ENCODE measurements at regions not wholly inside any gene's neighbourhood (a gene's known extent, or its start where the extent isn't known, plus 50 kb on each side); places are given as distances from the start of the nearest gene placed in this dataset.
A peak's percentile ranks its signal among the peaks of the same experiment; 100 is the strongest.

GRCh38 chr2:237230355-237230754 lies 144.7 kb downstream of the COPS8 start:
- H3K9me3 ChIP-seq = no peaks in the 10 kb centered on the region
- TF ChIP-seq, protein P1, sequence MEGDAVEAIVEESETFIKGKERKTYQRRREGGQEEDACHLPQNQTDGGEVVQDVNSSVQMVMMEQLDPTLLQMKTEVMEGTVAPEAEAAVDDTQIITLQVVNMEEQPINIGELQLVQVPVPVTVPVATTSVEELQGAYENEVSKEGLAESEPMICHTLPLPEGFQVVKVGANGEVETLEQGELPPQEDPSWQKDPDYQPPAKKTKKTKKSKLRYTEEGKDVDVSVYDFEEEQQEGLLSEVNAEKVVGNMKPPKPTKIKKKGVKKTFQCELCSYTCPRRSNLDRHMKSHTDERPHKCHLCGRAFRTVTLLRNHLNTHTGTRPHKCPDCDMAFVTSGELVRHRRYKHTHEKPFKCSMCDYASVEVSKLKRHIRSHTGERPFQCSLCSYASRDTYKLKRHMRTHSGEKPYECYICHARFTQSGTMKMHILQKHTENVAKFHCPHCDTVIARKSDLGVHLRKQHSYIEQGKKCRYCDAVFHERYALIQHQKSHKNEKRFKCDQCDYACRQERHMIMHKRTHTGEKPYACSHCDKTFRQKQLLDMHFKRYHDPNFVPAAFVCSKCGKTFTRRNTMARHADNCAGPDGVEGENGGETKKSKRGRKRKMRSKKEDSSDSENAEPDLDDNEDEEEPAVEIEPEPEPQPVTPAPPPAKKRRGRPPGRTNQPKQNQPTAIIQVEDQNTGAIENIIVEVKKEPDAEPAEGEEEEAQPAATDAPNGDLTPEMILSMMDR (IDR thresholded peaks at IDR 0.05) = no peak
- 94 to 97% methylated on average over 3 of the region's 3 CpGs for WGBS, 2 donors
- intact Hi-C loops (cut with DNase I) = no loop called here
- no peak overlapping the region for H3K27ac ChIP-seq
- DNase-seq (no peak), FAIRE-seq (no peak), ATAC-seq (no peak)
- H3K4me3 ChIP-seq = no peak overlapping the region
- peaks cover 0 to 2% (median 0%) of the 10 kb centered on the region in 3 donors for H3K4me1 ChIP-seq
- H3K36me3 ChIP-seq = no peaks in the 10 kb centered on the region
- H3K27me3 ChIP-seq = no peaks in the 10 kb centered on the region

GRCh38 chr2:237231593-237231992 lies 145.9 kb downstream of the COPS8 start:
- WGBS, 2 donors = 84 to 87% methylated on average over 9 of the region's 9 CpGs
- intact Hi-C loops (cut with DNase I) = no loop called here
- TF ChIP-seq, protein P1 (IDR thresholded peaks at IDR 0.05) = no peak
- ATAC-seq = no peak
- H3K36me3 ChIP-seq = no peaks in the 10 kb centered on the region
- no peak overlapping the region for H3K27ac ChIP-seq
- H3K27me3 ChIP-seq = no peaks in the 10 kb centered on the region
- H3K9me3 ChIP-seq = no peaks in the 10 kb centered on the region
- H3K4me1 ChIP-seq = peaks cover 0 to 7% (median 0%) of the 10 kb centered on the region in 3 donors
- no peak overlapping the region for H3K4me3 ChIP-seq
- FAIRE-seq = no peak
- no peak for DNase-seq

DNA sequence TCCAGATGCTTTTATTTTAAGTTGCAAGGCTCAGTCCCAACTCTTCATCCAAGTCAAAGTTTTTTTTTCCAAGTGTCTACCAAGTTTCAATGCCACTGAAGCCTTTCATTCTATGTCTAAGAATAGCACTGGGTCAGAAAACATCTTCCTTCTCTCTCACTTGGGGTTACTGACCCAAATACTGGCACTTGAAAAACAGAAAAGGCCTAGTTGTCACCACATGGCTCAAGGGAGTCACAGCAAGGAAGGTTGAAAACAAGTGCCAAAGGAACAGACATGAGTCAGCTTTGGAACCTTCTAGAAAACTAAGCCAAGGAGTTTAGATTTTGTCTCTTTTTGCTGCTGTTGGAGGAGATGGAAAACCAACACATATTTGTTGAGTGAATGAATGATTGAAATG lies 146.5 kb downstream of the COPS8 start:
- no peak for DNase-seq
- TF ChIP-seq, protein P1 (IDR thresholded peaks at IDR 0.05) = no peak
- Histone ChIP-seq H3K27ac (no peak overlapping the region), H3K36me3 (no peaks in the 10 kb centered on the region), H3K9me3 (no peaks in the 10 kb centered on the region), H3K27me3 (no peaks in the 10 kb centered on the region), H3K4me1 (peaks cover 0 to 7% (median 0%) of the 10 kb centered on the region in 3 donors), H3K4me3 (no peak overlapping the region)
- intact Hi-C loops (cut with DNase I) = no loop called here
- no peak for FAIRE-seq
- ATAC-seq = no peak

GRCh38 chr2:237234268-237234667 lies 148.6 kb downstream of the COPS8 start:
- FAIRE-seq (no peak), ATAC-seq (peak in 1 of 4 donors; percentile 23), DNase-seq (no peak)
- H3K27ac ChIP-seq = no peak overlapping the region
- H3K36me3 ChIP-seq = no peaks in the 10 kb centered on the region
- H3K27me3 ChIP-seq = no peaks in the 10 kb centered on the region
- H3K4me3 ChIP-seq = no peak overlapping the region
- H3K9me3 ChIP-seq = no peaks in the 10 kb centered on the region
- H3K4me1 ChIP-seq = peaks cover 0 to 7% (median 0%) of the 10 kb centered on the region in 3 donors
- intact Hi-C loops (cut with DNase I) = no loop called here
- TF ChIP-seq, protein P1 (IDR thresholded peaks at IDR 0.05) = no peak
- 86 to 93% methylated on average over 2 of the region's 2 CpGs for WGBS, 2 donors

GRCh38 chr2:237235383-237236095 lies 149.8 kb downstream of the COPS8 start:
- intact Hi-C loops (cut with DNase I) = no loop called here
- peaks cover 0 to 7% (median 0%) of the 10 kb centered on the region in 3 donors for H3K4me1 ChIP-seq
- DNase-seq = peak in 4 of 6 donors; percentile 60 to 72 (median 63)
- peak overlapping the region in 1 of 4 donors; percentile 16 for H3K27ac ChIP-seq
- ATAC-seq = peak; percentile 94 to 99 (median 97)
- H3K9me3 ChIP-seq = no peaks in the 10 kb centered on the region
- TF ChIP-seq, protein P1 (IDR thresholded peaks at IDR 0.05) = no peak
- H3K4me3 ChIP-seq = no peak overlapping the region
- no peaks in the 10 kb centered on the region for H3K27me3 ChIP-seq
- WGBS, 2 donors = 46% methylated on average over 6 of the region's 6 CpGs
- no peaks in the 10 kb centered on the region for H3K36me3 ChIP-seq
- FAIRE-seq = no peak

Data from pancreas (tissue), 10 donors.